CD4-positive, alpha-beta T cell treated with Interleukin-4 for 4 hours (primary cell): ENCODE measurements at regions not wholly inside any gene's neighbourhood (a gene's known extent, or its start where the extent isn't known, plus 50 kb on each side); places are given as distances from the start of the nearest gene placed in this dataset.

Experiments used
- DNase-seq: peaks from one replicate; pipeline ENCODE4 v3.0.0-alpha.2; 2020

GRCh38 chr11:15490535-15490934 is 375.8 kb downstream of the INSC start:
- no peak for DNase-seq

- no peak for DNase-seq
These were observed 378.3 kb downstream of the INSC start for GRCh38 chr11:15493066-15493465.

GRCh38 chr11:15493921-15494620 is 379.3 kb downstream of the INSC start:
- DNase-seq, result no peak

GRCh38 chr11:15494740-15495139 is 380.0 kb downstream of the INSC start:
- no peak for DNase-seq

- DNase-seq, result no peak
These were observed 380.7 kb downstream of the INSC start for GRCh38 chr11:15495462-15495861.

- no peak for DNase-seq
These were observed 382.6 kb downstream of the INSC start for GRCh38 chr11:15497366-15497765.

- no peak for DNase-seq
These were observed 385.0 kb downstream of the INSC start for GRCh38 chr11:15499674-15500073.

GRCh38 chr11:15500643-15501042 is 385.9 kb downstream of the INSC start:
- no peak for DNase-seq

GRCh38 chr11:15501566-15501965 is 386.8 kb downstream of the INSC start:
- no peak for DNase-seq

GRCh38 chr11:15505155-15505554 is 390.4 kb downstream of the INSC start:
- no peak for DNase-seq

- DNase-seq, result no peak
These were observed 392.9 kb downstream of the INSC start for GRCh38 chr11:15507592-15507991.

GRCh38 chr11:15509082-15509481 is 394.4 kb downstream of the INSC start:
- DNase-seq, result no peak

GRCh38 chr11:15519124-15519791 is 404.5 kb downstream of the INSC start:
- no peak for DNase-seq

GRCh38 chr11:15519911-15520310 is 405.2 kb downstream of the INSC start:
- no peak for DNase-seq

GRCh38 chr11:15523543-15523942 is 408.8 kb downstream of the INSC start:
- DNase-seq, result no peak

- no peak for DNase-seq
These were observed 410.9 kb downstream of the INSC start for GRCh38 chr11:15525582-15525981.

GRCh38 chr11:15526032-15526431 is 411.3 kb downstream of the INSC start:
- no peak for DNase-seq

- no peak for DNase-seq
These were observed 412.2 kb downstream of the INSC start for GRCh38 chr11:15526859-15527450.

GRCh38 chr11:15532432-15532831 is 417.7 kb downstream of the INSC start:
- no peak for DNase-seq

- no peak for DNase-seq
These were observed 419.5 kb downstream of the INSC start for GRCh38 chr11:15534266-15534665.

- no peak for DNase-seq
These were observed 420.7 kb downstream of the INSC start for GRCh38 chr11:15535414-15535813.

- no peak for DNase-seq
These were observed 421.7 kb downstream of the INSC start for GRCh38 chr11:15536438-15536837.

- DNase-seq, result no peak
These were observed 424.9 kb downstream of the INSC start for GRCh38 chr11:15539645-15540044.

GRCh38 chr11:15541079-15541478 is 426.4 kb downstream of the INSC start:
- DNase-seq, result no peak
